H54 (cell line): ENCODE measurements at regions not wholly inside any gene's neighbourhood (a gene's known extent, or its start where the extent isn't known, plus 50 kb on each side); places are given as distances from the start of the nearest gene placed in this dataset.

Experiments used
- DNase-seq: peaks from one replicate; pipeline ENCODE4 v3.0.0; 2011; ENCODE audit warnings: low spot score, mixed read lengths; ENCODE audit not compliant: insufficient read length
- FAIRE-seq: peaks from 3 replicates; lab custom pipeline; 2011; peaks lifted over from hg19 to GRCh38; lab: Jason Lieb, UNC
- POLR2A ChIP-seq: IDR thresholded peaks from 2 replicates; pipeline ENCODE4 v1.6.1; 2011; ENCODE audit warnings: low read depth, mild to moderate bottlenecking, low read length

DNA sequence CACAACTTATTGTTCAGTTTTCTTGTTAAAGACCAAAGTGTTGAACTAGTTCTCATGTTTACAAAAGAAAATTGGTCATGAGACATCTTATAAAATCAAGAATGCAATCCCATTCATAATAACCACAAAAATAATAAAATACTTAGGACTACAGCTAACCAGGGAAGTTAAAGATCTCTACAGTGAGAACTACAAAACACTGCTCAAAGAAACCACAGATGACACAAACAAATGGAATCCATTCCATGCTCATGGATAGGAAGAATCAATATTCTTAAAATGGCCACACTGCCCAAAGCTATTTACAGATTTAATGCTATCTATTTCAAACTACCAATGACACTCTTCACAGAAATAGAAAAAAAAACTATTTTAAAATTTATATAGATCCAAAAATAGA is 1354.8 kb upstream of the CDH2 start:
- DNase-seq (no peak), FAIRE-seq (no peak)
- TF ChIP-seq POLR2A = no peak

DNA sequence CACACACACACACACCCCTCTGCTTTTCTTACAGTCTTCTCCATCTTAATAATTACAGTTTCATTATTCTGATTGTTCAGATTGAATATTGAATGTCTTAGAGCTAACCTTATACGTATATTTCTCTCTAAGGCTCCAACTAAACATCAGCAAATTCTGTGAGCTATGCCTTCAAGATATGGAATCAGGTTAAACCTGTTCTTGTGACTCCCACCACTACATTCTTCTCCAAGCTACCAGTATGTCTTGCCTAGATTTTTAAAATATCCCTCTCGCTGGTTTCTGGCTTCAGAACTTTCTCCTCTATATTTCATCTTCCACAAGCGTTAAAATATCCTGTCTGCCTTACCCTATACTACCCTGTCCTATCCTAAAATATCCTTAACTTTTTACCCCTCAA is 1346.4 kb upstream of the CDH2 start:
- DNase-seq (no peak), FAIRE-seq (no peak)
- no peak for TF ChIP-seq POLR2A

DNA sequence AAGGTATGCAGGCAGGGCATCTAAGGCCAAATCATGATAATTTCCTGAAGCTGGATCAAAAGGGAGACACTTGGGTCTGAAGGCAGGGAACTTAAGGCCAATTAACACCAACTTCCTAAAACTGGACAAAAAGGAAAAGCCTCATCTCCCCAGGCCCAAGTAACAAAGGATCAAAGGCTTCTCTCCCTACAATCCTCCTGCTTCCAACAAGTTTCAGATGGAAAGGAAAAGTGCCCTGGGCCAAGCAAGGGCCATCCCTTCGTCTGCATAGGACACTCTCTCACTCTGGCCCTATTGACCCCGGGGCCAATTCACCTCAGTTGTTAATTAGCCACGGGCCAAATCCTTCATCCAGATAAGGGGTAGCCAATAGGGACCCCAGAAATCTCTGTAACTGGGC is 1335.8 kb upstream of the CDH2 start:
- FAIRE-seq = no peak
- no peak for TF ChIP-seq POLR2A
- no peak for DNase-seq

DNA sequence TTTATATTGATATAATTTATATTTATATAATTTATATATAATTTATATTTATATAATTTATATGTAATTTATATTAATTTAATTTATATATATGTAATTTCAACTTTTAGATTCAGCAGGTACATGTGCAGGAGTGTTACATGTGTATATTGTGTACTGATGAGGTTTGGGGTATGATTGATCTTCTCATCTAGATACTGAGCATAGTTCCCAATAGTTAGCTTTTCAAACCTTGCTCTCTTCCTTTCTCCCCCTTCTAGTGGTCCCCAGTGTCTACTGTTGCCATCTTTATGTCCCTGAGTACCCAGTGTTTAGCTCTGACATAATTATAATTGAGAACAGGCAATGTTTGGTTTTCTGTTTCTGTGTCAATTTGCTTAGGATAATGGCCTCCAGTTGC is 1335.3 kb upstream of the CDH2 start:
- FAIRE-seq = no peak
- no peak for DNase-seq
- no peak for TF ChIP-seq POLR2A

DNA sequence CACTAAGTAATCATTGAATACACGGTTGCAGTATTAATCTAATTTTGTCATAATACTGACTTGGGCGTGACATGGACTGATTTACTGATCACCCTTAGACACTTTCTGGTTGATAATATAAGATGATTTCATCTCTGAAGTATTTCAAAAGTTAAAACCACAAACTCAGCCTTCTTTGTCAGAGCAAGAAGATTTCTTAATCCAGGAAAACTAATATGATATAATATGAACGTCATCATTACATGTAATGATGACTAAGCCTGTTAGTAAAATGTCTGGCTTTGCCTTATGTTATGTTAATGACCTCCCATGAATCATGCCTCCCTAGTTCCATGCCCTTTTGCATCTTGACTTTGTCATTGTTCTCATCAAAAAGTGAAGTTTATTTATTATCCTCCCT is 1325.0 kb upstream of the CDH2 start:
- DNase-seq = no peak
- TF ChIP-seq POLR2A = no peak
- FAIRE-seq = no peak

- no peak for DNase-seq
- no peak for FAIRE-seq
- TF ChIP-seq POLR2A = no peak
These were observed 1319.3 kb upstream of the CDH2 start for GRCh38 chr18:29496152-29496680.

GRCh38 chr18:29494371-29494770 is 1317.4 kb upstream of the CDH2 start:
- no peak for TF ChIP-seq POLR2A
- DNase-seq (no peak), FAIRE-seq (no peak)

DNA sequence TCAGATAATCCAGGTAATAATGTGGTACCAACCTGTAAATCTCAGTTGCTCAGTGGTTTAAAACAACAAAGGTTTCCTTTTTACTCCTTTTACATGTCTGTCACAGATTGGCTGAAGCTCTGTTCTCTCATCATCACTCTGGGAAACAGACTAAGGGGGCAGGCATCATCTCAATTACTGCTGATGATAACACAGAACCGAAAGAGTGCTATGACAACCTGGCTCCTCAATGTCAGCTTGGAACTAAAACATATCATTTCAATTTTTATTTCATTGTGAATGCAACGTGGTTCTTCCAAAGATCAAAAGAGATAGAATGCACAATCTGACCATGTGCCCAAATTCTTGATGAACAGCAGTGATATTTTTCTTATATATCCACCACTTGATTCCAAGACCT is 1315.0 kb upstream of the CDH2 start:
- no peak for TF ChIP-seq POLR2A
- FAIRE-seq = no peak

GRCh38 chr18:29488617-29489016 is 1311.7 kb upstream of the CDH2 start:
- no peak for TF ChIP-seq POLR2A
- FAIRE-seq (no peak), DNase-seq (no peak)

More for the DNA sequence above, 1315.0 kb upstream of the CDH2 start:
- DNase-seq = no peak

DNA sequence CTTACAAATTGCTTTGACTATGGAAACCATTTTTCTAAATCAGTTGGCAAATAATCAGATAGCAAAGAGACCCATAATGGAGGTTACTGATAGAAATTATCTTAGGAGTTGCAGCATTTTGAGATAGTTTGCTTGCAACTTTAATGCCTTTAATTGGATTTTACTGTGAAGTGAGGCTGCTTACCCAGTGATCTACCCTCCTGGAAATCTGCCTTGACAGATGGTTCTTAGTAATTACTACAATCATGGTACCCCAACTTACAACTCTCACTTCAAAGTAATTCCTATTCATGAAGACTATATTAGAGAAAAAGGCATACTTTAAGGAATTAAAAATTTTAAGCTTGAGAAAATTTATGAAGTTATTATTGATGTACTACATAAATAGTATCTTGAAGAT is 1288.6 kb upstream of the CDH2 start:
- no peak for TF ChIP-seq POLR2A
- FAIRE-seq (no peak), DNase-seq (no peak)

- no peak for TF ChIP-seq POLR2A
- DNase-seq (no peak), FAIRE-seq (no peak)
These were observed 1283.0 kb upstream of the CDH2 start for GRCh38 chr18:29459972-29460371.

- DNase-seq = no peak
- no peak for TF ChIP-seq POLR2A
- FAIRE-seq = no peak
These were observed 1280.5 kb upstream of the CDH2 start for GRCh38 chr18:29457316-29457889.

DNA sequence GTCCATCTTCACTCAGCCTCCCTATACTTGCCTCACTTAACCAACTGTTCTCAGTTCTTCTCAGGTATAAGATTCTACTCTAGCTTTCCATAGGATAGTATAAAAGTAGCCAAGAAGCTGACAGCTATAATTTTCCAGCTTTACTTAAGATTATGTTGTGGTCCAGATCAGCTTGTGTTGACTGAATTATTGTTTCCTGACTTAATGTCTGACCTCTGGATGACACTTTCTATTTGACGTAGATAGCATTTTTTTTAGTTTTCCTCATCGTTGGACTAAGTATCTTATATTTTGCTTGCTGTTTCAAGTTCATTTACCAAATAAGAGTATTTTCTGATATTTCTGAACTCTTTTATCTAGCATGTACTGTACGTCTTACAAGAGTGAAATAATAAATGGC is 1272.5 kb upstream of the CDH2 start:
- FAIRE-seq (no peak), DNase-seq (no peak)
- TF ChIP-seq POLR2A = no peak

- FAIRE-seq (no peak), DNase-seq (no peak)
- TF ChIP-seq POLR2A = no peak
These were observed 1262.5 kb upstream of the CDH2 start for GRCh38 chr18:29439398-29439797.

DNA sequence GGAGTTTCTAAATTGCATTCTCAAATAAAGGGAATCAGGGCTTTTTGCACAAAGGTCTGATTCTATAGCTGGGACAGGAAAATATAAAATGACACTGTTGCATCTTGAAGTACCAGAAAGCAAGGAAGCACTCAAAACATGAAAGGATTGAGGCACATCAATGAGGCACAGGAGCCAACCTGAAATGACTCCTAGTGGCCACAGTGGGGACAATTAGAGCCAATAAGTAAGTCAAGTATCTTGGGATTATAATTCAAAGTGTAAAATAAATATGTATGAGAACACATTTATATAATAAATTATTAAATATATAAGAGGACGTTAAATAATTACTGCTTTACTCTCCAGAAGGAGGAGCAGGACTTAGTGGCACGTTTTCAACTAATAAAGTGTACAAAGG is 1259.5 kb upstream of the CDH2 start:
- DNase-seq = no peak
- no peak for TF ChIP-seq POLR2A
- FAIRE-seq = no peak
